Midbrain (tissue), 1 donor: ENCODE measurements at regions not wholly inside any gene's neighbourhood (a gene's known extent, or its start where the extent isn't known, plus 50 kb on each side); places are given as distances from the start of the nearest gene placed in this dataset.

Experiments
- DNase-seq: peaks from one replicate; lab custom pipeline; 2025; lab: John Stamatoyannopoulos, UW

GRCh38 chr9:1429297-1429696 lies 379.1 kb downstream of the DMRT2 start:
- no peak for DNase-seq

GRCh38 chr9:1431461-1431860 lies 381.3 kb downstream of the DMRT2 start:
- DNase-seq, result no peak

GRCh38 chr9:1434052-1434767 lies 384.1 kb downstream of the DMRT2 start:
- no peak for DNase-seq

DNA sequence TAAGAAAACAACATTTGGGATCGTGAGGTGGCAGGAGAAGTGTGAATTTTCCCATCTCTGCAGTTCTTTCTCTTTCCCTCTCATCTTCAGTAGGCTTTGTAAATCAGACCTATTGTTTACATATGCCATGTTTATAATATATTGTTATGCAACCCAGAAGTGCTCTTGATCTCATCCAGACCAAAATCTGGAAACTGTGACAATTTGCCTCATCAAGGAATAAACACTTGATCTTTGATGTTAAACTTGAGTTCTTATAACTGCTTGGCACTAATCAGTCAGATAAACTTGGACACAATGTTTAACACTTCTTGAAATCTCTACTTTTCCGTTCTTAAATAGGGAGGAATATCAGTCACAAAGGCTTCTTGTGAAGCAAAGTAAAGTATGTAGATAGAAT lies 384.7 kb downstream of the DMRT2 start:
- DNase-seq, result no peak

- no peak for DNase-seq
Observed at GRCh38 chr9:1440256-1440655, 390.1 kb downstream of the DMRT2 start.

DNA sequence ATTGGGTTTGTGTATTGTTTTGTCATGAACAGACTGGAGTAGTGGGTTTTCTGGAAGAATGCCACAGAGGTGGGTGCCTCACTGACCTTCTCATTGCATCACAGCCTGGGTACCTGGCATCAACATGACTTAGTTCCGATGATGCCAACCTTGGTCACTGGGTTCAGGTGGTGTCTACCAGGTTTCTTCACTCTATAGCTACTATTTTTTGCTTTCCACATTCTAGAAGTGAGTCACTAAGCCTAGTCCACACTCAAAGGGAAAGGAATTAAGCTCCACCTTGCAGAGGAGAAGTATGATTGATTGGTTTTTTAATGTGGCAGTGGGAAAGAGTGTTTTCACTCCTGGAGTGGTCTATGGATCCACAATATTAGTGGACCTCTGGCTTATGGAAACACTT lies 391.9 kb downstream of the DMRT2 start:
- no peak for DNase-seq

- DNase-seq, result no peak
Observed at GRCh38 chr9:1443450-1443849, 393.3 kb downstream of the DMRT2 start.

GRCh38 chr9:1446671-1447070 lies 396.5 kb downstream of the DMRT2 start:
- DNase-seq, result no peak

- DNase-seq, result no peak
Observed at GRCh38 chr9:1453636-1454035, 403.5 kb downstream of the DMRT2 start.

GRCh38 chr9:1454211-1454610 lies 404.1 kb downstream of the DMRT2 start:
- peak; percentile 8 for DNase-seq

DNA sequence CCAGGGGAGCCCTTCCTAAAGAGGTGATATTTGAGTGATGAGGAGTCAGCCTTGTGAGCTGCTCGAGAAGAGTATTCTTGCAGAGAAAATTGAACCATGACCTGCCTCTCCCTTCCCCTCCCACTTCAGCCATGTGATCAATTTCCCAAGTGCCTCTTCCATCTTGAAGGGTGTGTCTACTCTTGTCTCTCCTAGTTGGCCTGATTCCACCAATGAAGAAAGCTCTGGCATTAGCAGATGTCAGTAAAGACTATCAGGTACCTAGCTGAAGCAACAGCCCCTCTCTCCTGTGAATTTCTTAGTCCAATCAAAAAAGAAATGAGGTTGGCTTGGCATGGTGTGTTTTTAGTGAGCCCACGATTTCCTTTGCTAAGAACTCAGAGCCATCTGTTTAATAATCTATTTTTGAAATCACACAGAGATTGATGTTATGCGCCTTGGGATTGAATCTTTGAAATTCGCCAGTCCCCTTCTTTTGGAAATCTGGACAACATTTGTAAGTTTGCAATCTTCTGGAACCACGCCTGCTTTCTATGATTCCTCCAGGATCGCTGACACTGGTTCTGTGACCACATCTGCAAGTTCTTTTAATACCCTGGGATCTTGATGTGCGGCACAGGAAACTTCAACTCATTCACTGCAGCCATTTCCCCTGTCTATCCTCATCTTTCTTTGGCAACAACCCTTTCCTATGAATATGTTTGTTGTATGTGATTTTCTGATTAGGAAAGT lies 404.6 kb downstream of the DMRT2 start:
- DNase-seq, result no peak

DNA sequence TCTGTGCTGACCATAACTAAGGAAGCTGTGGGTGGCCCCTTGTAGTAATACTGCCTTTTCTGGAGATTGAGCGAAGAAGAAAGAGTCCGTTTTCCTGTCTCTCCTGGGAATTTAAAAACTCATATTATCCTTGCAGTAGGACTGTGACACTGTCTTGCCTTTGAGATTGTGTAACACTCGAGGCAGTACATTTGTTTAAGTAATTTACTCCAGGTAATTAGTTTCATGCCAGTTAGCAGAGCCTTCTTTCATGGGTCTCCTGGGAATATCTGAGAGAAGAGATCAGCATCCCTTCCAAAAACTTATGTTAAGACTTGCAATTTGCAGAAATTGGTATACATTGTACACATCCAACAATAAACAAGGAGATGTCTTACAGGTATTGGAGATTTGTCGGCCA lies 405.6 kb downstream of the DMRT2 start:
- no peak for DNase-seq

DNA sequence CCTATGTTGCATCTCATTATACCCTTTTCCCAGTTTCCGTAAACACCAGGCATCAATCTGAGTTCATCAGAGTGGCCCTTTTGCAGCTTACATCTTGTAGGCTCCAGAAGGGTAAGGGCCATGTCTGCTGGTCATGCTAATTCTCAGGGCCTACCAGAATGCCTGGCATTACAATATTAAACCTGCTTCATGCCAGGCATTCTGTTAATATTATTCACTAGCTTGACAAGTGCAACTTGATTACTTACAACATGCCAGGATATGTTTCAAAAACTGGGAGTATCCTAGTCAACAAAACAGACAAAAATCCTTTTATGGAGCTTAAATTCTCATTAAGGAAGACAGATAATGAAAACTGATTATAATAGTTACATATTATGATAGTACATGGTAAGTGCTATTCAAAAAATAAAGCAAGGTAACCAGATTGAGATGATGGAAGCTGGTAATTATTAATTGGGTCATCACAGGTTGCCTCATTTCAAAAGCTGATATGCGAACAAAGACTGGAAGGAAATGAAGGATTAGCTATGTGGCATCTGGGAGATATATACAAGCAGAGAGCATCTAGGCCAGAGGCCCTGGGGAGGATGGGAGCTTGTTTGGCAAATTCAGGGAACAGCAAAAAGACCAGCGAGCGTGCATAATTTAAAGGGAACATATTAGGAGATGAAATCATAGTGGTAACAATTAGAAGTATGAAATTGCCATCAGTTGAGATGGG lies 406.3 kb downstream of the DMRT2 start:
- no peak for DNase-seq

DNA sequence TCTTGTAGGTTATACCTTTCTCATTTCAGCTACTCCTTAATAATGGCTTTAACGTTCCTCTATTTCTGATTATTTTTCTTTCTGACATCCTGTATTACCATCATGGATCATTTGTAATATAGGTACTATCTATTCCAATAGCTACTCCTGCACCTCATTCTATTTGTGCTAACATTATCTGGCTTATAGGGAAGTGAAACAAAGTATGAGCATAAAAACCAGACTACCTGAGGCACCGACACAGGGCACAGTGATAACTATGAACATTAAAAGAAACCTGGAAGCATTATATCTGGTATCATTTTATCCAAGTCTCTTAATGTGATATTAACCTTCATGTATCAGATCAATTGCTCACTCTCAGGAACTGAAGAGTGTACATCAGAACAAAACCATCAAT lies 407.3 kb downstream of the DMRT2 start:
- DNase-seq, result no peak

DNA sequence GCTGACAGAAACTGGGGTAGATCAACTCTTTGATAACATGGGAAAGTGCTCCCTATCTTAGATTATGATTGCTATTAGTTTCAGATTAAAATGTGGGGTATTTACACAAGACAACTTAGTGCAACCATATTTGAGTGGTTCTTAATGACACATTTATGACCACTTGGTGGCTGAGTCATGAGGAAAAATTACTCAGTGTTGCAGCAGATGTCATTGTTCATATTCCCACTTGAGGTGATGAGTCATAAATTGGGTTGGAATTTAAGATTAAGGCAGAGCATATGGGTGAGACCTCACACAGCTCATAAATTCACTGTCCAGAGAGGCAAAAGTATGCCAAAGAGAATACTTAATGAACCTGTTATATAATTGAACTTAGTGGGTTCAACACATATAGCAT lies 408.3 kb downstream of the DMRT2 start:
- no peak for DNase-seq

DNA sequence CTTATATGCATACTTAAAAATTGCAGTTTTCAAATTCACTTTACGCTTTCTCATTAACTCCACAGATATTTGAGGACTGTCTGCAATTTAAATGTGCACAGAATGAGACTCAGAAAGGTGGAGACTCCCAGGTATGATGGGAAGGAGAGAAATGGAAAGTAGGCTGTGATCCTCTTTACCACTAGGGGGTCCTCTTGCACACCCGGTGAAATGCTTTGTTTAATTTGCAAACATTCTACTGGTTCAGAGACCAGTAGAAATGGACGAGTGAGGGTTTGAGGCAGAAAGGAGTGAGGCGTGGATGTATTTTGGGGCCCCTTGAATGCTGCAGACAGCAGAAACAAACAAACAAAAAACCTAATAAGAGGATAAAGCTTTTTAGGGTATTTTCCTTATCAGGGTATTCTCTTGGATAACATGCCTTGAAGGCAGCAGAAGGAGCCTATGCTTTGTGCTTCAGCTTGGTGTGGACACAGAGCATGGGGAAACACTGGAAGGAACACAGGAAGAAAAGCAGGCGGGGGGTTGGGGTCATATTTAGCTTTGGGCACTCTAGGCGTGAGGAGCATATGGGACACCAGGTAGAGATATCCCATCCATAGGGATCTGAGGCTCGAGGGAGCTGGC lies 410.1 kb downstream of the DMRT2 start:
- DNase-seq, result peak; percentile 21

DNA sequence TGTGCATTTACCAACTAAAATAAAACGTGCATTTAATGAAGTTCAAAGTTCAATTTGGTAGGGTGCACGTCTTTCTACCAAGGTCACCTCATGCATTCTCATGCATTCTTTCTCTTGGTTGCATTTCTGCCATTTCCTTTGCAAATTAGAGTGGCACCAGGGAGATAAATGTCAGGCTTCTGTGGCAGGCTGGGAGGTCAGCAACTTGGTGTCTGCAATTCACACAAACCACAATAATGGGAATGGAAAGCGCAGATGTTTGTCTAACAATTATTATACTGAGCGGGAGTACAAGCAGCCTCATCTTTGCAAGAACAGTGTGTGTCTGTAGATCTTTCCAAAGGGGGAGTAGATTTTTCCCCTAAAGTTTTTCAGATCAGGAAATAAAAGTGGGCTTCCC lies 411.7 kb downstream of the DMRT2 start:
- DNase-seq, result no peak

- DNase-seq, result no peak
Observed at GRCh38 chr9:1462626-1463308, 412.6 kb downstream of the DMRT2 start.

DNA sequence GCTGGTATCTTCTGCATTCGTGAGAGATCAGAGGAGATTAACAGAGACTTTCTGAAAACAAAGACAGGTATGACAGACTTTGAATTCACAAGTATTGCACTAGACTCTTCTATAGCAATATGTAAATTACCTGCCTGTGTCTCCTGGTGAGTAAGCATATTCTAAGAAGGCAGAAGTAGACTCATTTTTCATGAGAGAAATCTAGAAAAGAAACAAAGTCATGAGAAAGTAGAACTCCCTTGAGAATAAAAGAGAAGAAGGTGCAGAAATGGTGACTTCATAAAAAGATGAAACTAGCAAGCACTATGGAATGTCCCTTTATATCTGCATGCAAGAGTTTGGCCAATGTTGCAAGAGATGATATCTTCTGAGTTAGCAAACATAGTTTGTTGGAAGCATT lies 419.8 kb downstream of the DMRT2 start:
- no peak for DNase-seq

GRCh38 chr9:1473956-1474634 lies 423.9 kb downstream of the DMRT2 start:
- no peak for DNase-seq

GRCh38 chr9:1474671-1475070 lies 424.5 kb downstream of the DMRT2 start:
- no peak for DNase-seq
